T-cell (primary cell): ENCODE measurements at regions not wholly inside any gene's neighbourhood (a gene's known extent, or its start where the extent isn't known, plus 50 kb on each side); places are given as distances from the start of the nearest gene placed in this dataset.
"Not testable (repeated sequence)": the region's sequence is repeated elsewhere in the genome, so short reads cannot be mapped to it uniquely, and the experiment has no call there.

Experiments used
- ATAC-seq, 4 experiments: fragments of 200-7000 bp in 3 of 4; fragments of 150-1000 bp in 1 of 4; cut with Tn5 transposase; replicated peaks in 1 of 4; 1 replicate in 3 of 4; 2 replicates in 1 of 4; pipeline ENCODE4 v1.10.0; 2021; ENCODE audit warnings: moderate library complexity in 3 of 4, mild to moderate bottlenecking in 2 of 4, moderate number of reproducible peaks in 1 of 4
- CTCF ChIA-PET, 2 donors: fragments of 300-600 bp; sonication (Branson Sonifier 250); formaldehyde crosslinking; loops; one replicate each; lab custom pipeline; 2022; ENCODE audit warnings: antibody characterized with exemption in 2 of 2; lab: Charles Lee
- POLR2A ChIA-PET, 2 donors: fragments of 300-600 bp; sonication (Branson Sonifier 250); formaldehyde crosslinking; loops; one replicate each; lab custom pipeline; 2022; ENCODE audit warnings: antibody characterized with exemption in 2 of 2; lab: Charles Lee
- DNase-seq, 35 experiments: peaks; one replicate each; pipeline versions ENCODE4 v3.0.0 to v3.0.0-alpha.2; 2013 to 2023
- H3K27ac ChIP-seq: one replicate; pipeline ENCODE4 v1.5.1; 2013; ENCODE audit warnings: low read length
- H3K27me3 ChIP-seq, 2 experiments: replicated peaks in 1 of 2; 1 replicate in 1 of 2; 2 replicates in 1 of 2; pipeline versions ENCODE4 v1.6.1 to v1.7.0; 2013; ENCODE audit warnings: low read length in 1 of 2, mixed read lengths in 1 of 2; ENCODE audit not compliant: control insufficient read depth in 2 of 2, insufficient read depth in 2 of 2; ENCODE audit errors: extremely low read depth in 1 of 2
- H3K36me3 ChIP-seq, 2 donors: 1 replicate in 1 of 2; 2 replicates in 1 of 2; pipeline versions ENCODE4 v1.6.1 to v1.7.0; 2013; ENCODE audit warnings: low read length in 1 of 2; ENCODE audit not compliant: control insufficient read depth in 2 of 2, insufficient read depth in 1 of 2; ENCODE audit errors: extremely low read depth in 1 of 2
- H3K4me1 ChIP-seq, 2 experiments: 1 replicate in 1 of 2; 2 replicates in 1 of 2; pipeline versions ENCODE4 v1.6.1 to v1.7.0; 2013; ENCODE audit warnings: low read length in 2 of 2, mixed read lengths in 1 of 2; ENCODE audit not compliant: insufficient read depth in 2 of 2, control insufficient read depth in 1 of 2; ENCODE audit errors: extremely low read depth in 1 of 2
- H3K4me3 ChIP-seq, 2 donors: 1 replicate in 1 of 2; 2 replicates in 1 of 2; pipeline versions ENCODE4 v1.5.1 to v1.7.0; 2013; ENCODE audit warnings: mild to moderate bottlenecking in 2 of 2, low read length in 1 of 2, moderate library complexity in 1 of 2; ENCODE audit not compliant: control insufficient read depth in 1 of 2; ENCODE audit errors: extremely low read depth in 1 of 2
- H3K9me3 ChIP-seq: 2 replicates; pipeline ENCODE4 v1.7.0; 2013
- H3K27ac Mint-ChIP-seq, 2 donors: one replicate each; pipeline ENCODE4 v1.8.0; 2020 to 2021; ENCODE audit warnings: mild to moderate bottlenecking in 2 of 2, mixed read lengths in 2 of 2
- H3K27me3 Mint-ChIP-seq, 2 donors: one replicate each; pipeline ENCODE4 v1.8.0; 2021 to 2022; ENCODE audit warnings: mixed read lengths in 2 of 2
- H3K36me3 Mint-ChIP-seq: one replicate; pipeline ENCODE4 v1.8.0; 2021; ENCODE audit warnings: mixed read lengths
- H3K4me1 Mint-ChIP-seq, 3 donors: one replicate each; pipeline ENCODE4 v1.8.0; 2020 to 2022; ENCODE audit warnings: mixed read lengths in 3 of 3, mild to moderate bottlenecking in 1 of 3
- H3K4me3 Mint-ChIP-seq, 3 donors: one replicate each; pipeline ENCODE4 v1.8.0; 2020 to 2022; ENCODE audit warnings: mild to moderate bottlenecking in 3 of 3, mixed read lengths in 3 of 3, moderate library complexity in 3 of 3
- H3K9me3 Mint-ChIP-seq, 3 donors: one replicate each; pipeline ENCODE4 v1.8.0; 2020 to 2022; ENCODE audit warnings: mixed read lengths in 3 of 3
- WGBS: methylation state at CpG from one replicate; pipeline ENCODE4 v1.1.5; 2013; ENCODE audit warnings: missing lambda C conversion rate; ENCODE audit not compliant: insufficient coverage; 5-methylcytosine and 5-hydroxymethylcytosine counted together

DNA sequence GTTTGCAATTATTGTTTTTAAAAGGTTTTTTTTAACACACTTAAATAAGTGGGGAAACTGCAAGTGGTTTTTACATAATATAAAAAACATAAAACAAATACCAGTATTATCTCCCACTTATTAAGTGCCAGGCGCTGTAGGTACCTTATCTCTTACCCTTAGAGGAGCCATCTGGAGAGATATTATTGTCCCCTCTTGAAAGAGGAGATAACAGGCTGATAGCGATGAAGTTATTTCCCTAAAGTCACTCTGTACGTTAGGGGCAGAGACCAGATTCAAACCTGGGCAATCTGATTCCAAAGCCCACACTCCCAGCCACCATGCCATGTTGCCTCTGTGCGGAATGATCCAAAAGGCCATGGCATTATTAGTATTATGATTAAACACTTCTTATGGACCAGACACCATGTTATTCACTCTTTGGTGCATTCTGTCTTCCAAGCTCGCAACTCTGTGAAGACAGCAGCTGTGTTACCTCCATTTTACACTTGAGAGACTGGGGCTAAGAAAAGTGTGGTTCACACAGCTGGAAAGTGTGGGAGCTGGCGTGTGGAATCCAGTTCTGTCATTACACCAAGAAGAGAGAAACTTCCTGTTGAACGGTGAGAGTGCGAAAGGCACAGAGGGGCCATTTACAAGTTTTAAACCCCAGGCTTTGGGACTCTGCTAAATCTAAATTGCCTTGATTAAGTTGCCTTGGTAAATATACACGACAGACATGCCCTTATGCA is 79.9 kb upstream of the MITF start:
- 55% methylated on average over 4 of the region's 9 CpGs for WGBS
- ChIA-PET POLR2A (no interaction called here), CTCF (no interaction called here)
- H3K4me1 ChIP-seq, result no peaks in the 10 kb centered on the region
- H3K27ac ChIP-seq, result no peak overlapping the region
- Mint-ChIP-seq H3K27ac (no peak overlapping the region), H3K36me3 (no peaks in the 10 kb centered on the region), H3K9me3 (no peaks in the 10 kb centered on the region), H3K4me1 (no peaks in the 10 kb centered on the region), H3K4me3 (no peak overlapping the region), H3K27me3 (no peaks in the 10 kb centered on the region)
- H3K36me3 ChIP-seq, result no peaks in the 10 kb centered on the region
- no peaks in the 10 kb centered on the region for H3K9me3 ChIP-seq
- no peak overlapping the region for H3K4me3 ChIP-seq
- no peak for ATAC-seq
- DNase-seq, result no peak
- H3K27me3 ChIP-seq, result no peaks in the 10 kb centered on the region

- no peaks in the 10 kb centered on the region for H3K4me1 ChIP-seq
- WGBS, result 53% methylated on average over 2 of the region's 4 CpGs
- ATAC-seq, result no peak
Measured at GRCh38 chr3:69658514-69659140, 80.6 kb upstream of the MITF start.

DNA sequence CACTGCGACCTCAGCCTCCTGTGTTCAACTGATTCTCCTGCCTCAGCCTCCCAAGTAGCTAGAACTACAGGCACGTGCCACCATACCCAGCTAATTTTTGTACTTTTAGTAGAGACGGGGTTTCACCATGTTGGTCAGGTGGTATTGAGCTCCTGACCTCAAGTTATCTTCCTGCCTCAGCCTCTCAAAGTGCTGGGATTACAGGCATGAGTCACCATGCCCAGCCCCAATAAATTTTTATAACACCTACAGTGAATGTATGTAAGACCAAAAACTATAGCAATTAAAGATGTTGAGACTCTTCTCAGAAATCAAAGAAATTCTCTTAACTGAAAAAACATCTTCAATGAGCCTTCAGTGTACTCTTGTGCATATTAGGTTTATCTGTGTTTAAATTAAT is 82.2 kb upstream of the MITF start:
- CTCF ChIA-PET, H3K9me3 ChIP-seq, H3K36me3 Mint-ChIP-seq, H3K4me1 Mint-ChIP-seq, H3K27me3 Mint-ChIP-seq, H3K4me1 ChIP-seq, H3K4me3 ChIP-seq, H3K27ac ChIP-seq, ATAC-seq, H3K36me3 ChIP-seq, H3K4me3 Mint-ChIP-seq, H3K27me3 ChIP-seq, H3K9me3 Mint-ChIP-seq, DNase-seq, H3K27ac Mint-ChIP-seq, POLR2A ChIA-PET: not testable (repeated sequence)
- WGBS, result no CpG with 5 or more reads among the region's 3 CpGs

More at GRCh38 chr3:69658514-69659140, 80.6 kb upstream of the MITF start:
- Histone ChIP-seq H3K27me3 (no peaks in the 10 kb centered on the region), H3K9me3 (no peaks in the 10 kb centered on the region), H3K4me3 (no peak overlapping the region), H3K27ac (no peak overlapping the region), H3K36me3 (no peaks in the 10 kb centered on the region)
- H3K4me1 Mint-ChIP-seq, result no peaks in the 10 kb centered on the region
- ChIA-PET CTCF (no interaction called here), POLR2A (no interaction called here)
- no peak for DNase-seq
- H3K4me3 Mint-ChIP-seq, result no peak overlapping the region
- H3K27me3 Mint-ChIP-seq, result no peaks in the 10 kb centered on the region
- no peaks in the 10 kb centered on the region for H3K36me3 Mint-ChIP-seq
- no peaks in the 10 kb centered on the region for H3K9me3 Mint-ChIP-seq
- no peak overlapping the region for H3K27ac Mint-ChIP-seq

- no peak overlapping the region for H3K27ac Mint-ChIP-seq
- Histone ChIP-seq H3K4me3 (no peak overlapping the region), H3K9me3 (no peaks in the 10 kb centered on the region), H3K36me3 (no peaks in the 10 kb centered on the region), H3K27ac (no peak overlapping the region), H3K4me1 (no peaks in the 10 kb centered on the region), H3K27me3 (no peaks in the 10 kb centered on the region)
- DNase-seq (no peak), ATAC-seq (no peak)
- no peaks in the 10 kb centered on the region for H3K4me1 Mint-ChIP-seq
- H3K9me3 Mint-ChIP-seq, result no peaks in the 10 kb centered on the region
- CTCF ChIA-PET, result no interaction called here
- no peak overlapping the region for H3K4me3 Mint-ChIP-seq
- no peaks in the 10 kb centered on the region for H3K36me3 Mint-ChIP-seq
- H3K27me3 Mint-ChIP-seq, result peaks cover 0 to 12% of the 10 kb centered on the region in 2 donors
- no CpG with 5 or more reads among the region's 3 CpGs for WGBS
- POLR2A ChIA-PET, result no interaction called here
Measured at GRCh38 chr3:69651765-69652164, 87.5 kb upstream of the MITF start.

DNA sequence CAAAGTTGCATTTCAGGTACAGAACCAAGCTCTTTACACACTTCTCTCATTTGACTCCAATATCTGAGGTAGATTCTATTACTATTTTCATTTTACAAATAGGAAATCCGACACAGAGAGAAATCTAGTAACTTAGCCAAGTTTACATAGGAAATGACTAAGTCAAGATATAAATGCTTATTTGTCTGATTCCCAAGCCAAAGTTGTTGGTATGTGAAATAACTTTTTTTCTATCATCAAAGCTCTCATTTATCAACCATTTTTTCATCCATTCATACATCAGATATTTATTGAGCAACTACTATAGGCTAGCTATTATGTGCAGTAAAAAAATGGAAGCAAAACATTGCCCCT is 89.2 kb upstream of the MITF start:
- ATAC-seq (no peak), DNase-seq (no peak)
- Histone ChIP-seq H3K27me3 (no peaks in the 10 kb centered on the region), H3K9me3 (no peaks in the 10 kb centered on the region), H3K36me3 (no peaks in the 10 kb centered on the region), H3K27ac (no peak overlapping the region), H3K4me3 (no peak overlapping the region), H3K4me1 (no peaks in the 10 kb centered on the region)
- no peaks in the 10 kb centered on the region for H3K4me1 Mint-ChIP-seq
- peaks cover 0 to 12% of the 10 kb centered on the region in 2 donors for H3K27me3 Mint-ChIP-seq
- no peak overlapping the region for H3K27ac Mint-ChIP-seq
- WGBS, result no CpG with 5 or more reads among the region's 1 CpG
- H3K9me3 Mint-ChIP-seq, result no peaks in the 10 kb centered on the region
- ChIA-PET CTCF (no interaction called here), POLR2A (no interaction called here)
- H3K36me3 Mint-ChIP-seq, result no peaks in the 10 kb centered on the region
- H3K4me3 Mint-ChIP-seq, result no peak overlapping the region

DNA sequence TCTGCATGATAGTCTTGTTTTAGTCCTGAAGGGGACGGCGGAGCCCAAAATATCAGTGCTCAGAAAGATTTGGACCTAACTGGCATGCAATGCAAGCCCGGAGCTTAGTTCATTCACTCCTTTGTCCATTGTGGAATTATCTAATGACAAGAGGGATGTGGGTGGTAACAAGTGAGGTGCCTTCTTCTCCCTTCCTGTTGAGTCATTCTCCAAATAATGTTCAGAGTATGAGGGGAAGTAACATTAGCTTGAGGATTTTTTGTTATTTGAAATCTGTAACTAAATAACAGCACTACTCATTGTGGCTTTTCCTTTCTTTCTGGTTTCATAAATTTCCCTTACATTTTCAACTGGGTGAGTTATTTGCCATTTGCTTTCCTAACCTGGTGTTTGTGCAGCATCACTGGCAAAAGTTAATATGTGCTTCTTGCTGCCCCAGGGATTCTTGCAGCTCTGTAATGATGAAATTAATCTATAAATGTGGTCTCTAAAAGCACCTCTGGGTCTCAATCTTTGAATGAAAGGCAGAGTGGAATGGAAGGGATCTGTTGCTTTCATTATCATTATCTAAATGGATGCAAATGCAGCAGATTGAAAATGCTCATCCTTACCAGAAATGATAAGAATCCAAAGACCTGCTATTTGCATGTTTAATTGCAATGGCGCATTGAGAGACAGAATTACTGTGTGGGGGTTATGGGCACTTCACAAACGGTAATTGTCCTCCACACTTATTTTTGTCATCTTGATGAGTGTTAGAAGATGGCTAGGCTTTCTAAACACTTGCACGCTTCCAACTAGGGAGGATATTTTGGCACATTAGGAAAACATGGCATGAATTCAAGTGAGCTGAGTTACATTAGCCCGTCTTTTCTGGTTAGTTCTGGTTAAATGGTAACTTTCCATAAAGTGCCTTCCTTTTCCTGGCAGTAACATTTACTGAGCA is 89.9 kb upstream of the MITF start:
- 100% methylated on average over 2 of the region's 7 CpGs for WGBS
- no peaks in the 10 kb centered on the region for H3K36me3 ChIP-seq
- Mint-ChIP-seq H3K4me1 (no peaks in the 10 kb centered on the region), H3K9me3 (no peaks in the 10 kb centered on the region), H3K27ac (no peak overlapping the region), H3K4me3 (no peak overlapping the region), H3K27me3 (peaks cover 0 to 12% of the 10 kb centered on the region in 2 donors), H3K36me3 (no peaks in the 10 kb centered on the region)
- POLR2A ChIA-PET, result no interaction called here
- H3K9me3 ChIP-seq, result no peaks in the 10 kb centered on the region
- CTCF ChIA-PET, result no interaction called here
- H3K4me3 ChIP-seq, result no peak overlapping the region
- H3K4me1 ChIP-seq, result no peaks in the 10 kb centered on the region
- H3K27me3 ChIP-seq, result no peaks in the 10 kb centered on the region
- no peak overlapping the region for H3K27ac ChIP-seq
- no peak for DNase-seq
- ATAC-seq, result no peak
